Ishikawa (cell line): ENCODE measurements at regions not wholly inside any gene's neighbourhood (a gene's known extent, or its start where the extent isn't known, plus 50 kb on each side); places are given as distances from the start of the nearest gene placed in this dataset.

Experiments used
- CEBPB ChIP-seq: IDR thresholded peaks from 2 replicates; pipeline ENCODE4 v1.6.1; 2012
- CREB1 ChIP-seq: IDR thresholded peaks from 2 replicates; pipeline ENCODE4 v1.6.1; 2012; ENCODE audit warnings: low read depth
- EGR1 ChIP-seq: IDR thresholded peaks from 2 replicates; pipeline ENCODE4 v1.6.1; 2012
- EP300 ChIP-seq: IDR thresholded peaks from 2 replicates; pipeline ENCODE4 v1.6.1; 2012; ENCODE audit warnings: borderline replicate concordance
- FOXM1 ChIP-seq: IDR thresholded peaks from 2 replicates; pipeline ENCODE4 v1.6.1; 2012; ENCODE audit warnings: low read depth, borderline replicate concordance
- NFIC ChIP-seq: IDR thresholded peaks from 2 replicates; pipeline ENCODE4 v1.6.1; 2012
- RAD21 ChIP-seq: IDR thresholded peaks from 2 replicates; pipeline ENCODE4 v1.6.1; 2012; ENCODE audit warnings: low read depth
- TAF1 ChIP-seq: IDR thresholded peaks from 2 replicates; pipeline ENCODE4 v1.6.1; 2012; ENCODE audit warnings: low read depth, mild to moderate bottlenecking
- TCF12 ChIP-seq: IDR thresholded peaks from 2 replicates; pipeline ENCODE4 v1.6.1; 2012; ENCODE audit warnings: low read depth
- TEAD4 ChIP-seq: IDR thresholded peaks from 2 replicates; pipeline ENCODE4 v1.6.1; 2012
- YY1 ChIP-seq: IDR thresholded peaks from 2 replicates; pipeline ENCODE4 v1.6.1; 2012; ENCODE audit warnings: low read depth
- ZBTB7A ChIP-seq: IDR thresholded peaks from 2 replicates; pipeline ENCODE4 v1.6.1; 2012; ENCODE audit warnings: low read depth
- TF ChIP-seq, protein P1 (sequence below): IDR thresholded peaks from 2 replicates; pipeline ENCODE4 v1.6.1; 2012
- TF ChIP-seq, protein P2 (sequence below): IDR thresholded peaks from 2 replicates; pipeline ENCODE4 v1.6.1; 2012
- TF ChIP-seq, protein P3 (sequence below): IDR thresholded peaks from 2 replicates; pipeline ENCODE4 v1.6.1; 2012; ENCODE audit warnings: low read depth, mild to moderate bottlenecking

DNA sequence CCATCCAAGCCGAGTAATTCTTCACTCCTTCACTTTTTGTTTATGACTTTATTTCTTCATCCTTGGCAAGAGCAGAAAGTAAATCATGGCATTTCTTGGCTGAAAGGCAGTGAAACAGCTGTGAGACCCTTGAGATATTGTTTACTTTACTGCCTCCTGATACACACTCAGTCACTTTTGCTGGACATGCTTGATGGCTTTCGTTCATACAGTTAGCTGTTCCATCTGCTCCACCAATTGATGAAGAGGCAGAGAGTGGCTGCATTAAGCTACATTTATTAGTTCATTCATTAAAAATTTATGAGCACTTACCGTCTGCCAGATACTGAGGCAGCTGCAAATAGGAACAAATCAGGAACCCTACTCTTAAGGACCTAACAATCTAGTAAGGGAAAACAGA lies 184.4 kb upstream of the OR13F1 start:
- TF ChIP-seq TAF1 (no peak), FOXM1 (no peak), ZBTB7A (no peak), CREB1 (no peak), TCF12 (no peak), YY1 (no peak), EGR1 (no peak)

DNA sequence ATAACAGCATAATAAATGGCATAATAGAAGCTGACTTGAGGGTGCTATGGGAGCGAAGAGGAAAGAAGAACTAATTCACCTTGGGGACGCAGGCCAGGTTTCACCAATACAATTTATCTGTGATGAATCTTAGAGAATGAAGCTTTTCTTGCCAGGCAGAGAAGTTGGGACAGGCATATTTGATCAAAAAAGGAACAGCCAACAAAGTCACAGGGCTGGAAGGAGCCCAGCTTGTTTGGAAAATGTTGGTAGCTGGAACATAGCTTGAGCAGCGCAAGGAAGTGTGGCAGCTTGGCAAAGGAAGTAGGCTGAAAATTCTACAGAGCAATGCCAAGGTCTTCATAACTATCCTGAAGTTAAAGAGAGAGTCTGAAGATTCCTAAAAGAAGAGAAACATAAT lies 181.5 kb upstream of the OR13F1 start:
- TF ChIP-seq NFIC (no peak), RAD21 (no peak), CREB1 (no peak), EGR1 (no peak), TAF1 (no peak), CEBPB (no peak), TEAD4 (no peak), ZBTB7A (no peak), EP300 (no peak), TCF12 (no peak), YY1 (no peak), FOXM1 (no peak)
- TF ChIP-seq, protein P1, sequence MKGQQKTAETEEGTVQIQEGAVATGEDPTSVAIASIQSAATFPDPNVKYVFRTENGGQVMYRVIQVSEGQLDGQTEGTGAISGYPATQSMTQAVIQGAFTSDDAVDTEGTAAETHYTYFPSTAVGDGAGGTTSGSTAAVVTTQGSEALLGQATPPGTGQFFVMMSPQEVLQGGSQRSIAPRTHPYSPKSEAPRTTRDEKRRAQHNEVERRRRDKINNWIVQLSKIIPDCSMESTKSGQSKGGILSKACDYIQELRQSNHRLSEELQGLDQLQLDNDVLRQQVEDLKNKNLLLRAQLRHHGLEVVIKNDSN, result no peak
- TF ChIP-seq, protein P2, sequence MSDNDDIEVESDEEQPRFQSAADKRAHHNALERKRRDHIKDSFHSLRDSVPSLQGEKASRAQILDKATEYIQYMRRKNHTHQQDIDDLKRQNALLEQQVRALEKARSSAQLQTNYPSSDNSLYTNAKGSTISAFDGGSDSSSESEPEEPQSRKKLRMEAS, result no peak
- TF ChIP-seq, protein P3, sequence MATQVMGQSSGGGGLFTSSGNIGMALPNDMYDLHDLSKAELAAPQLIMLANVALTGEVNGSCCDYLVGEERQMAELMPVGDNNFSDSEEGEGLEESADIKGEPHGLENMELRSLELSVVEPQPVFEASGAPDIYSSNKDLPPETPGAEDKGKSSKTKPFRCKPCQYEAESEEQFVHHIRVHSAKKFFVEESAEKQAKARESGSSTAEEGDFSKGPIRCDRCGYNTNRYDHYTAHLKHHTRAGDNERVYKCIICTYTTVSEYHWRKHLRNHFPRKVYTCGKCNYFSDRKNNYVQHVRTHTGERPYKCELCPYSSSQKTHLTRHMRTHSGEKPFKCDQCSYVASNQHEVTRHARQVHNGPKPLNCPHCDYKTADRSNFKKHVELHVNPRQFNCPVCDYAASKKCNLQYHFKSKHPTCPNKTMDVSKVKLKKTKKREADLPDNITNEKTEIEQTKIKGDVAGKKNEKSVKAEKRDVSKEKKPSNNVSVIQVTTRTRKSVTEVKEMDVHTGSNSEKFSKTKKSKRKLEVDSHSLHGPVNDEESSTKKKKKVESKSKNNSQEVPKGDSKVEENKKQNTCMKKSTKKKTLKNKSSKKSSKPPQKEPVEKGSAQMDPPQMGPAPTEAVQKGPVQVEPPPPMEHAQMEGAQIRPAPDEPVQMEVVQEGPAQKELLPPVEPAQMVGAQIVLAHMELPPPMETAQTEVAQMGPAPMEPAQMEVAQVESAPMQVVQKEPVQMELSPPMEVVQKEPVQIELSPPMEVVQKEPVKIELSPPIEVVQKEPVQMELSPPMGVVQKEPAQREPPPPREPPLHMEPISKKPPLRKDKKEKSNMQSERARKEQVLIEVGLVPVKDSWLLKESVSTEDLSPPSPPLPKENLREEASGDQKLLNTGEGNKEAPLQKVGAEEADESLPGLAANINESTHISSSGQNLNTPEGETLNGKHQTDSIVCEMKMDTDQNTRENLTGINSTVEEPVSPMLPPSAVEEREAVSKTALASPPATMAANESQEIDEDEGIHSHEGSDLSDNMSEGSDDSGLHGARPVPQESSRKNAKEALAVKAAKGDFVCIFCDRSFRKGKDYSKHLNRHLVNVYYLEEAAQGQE, result no peak

DNA sequence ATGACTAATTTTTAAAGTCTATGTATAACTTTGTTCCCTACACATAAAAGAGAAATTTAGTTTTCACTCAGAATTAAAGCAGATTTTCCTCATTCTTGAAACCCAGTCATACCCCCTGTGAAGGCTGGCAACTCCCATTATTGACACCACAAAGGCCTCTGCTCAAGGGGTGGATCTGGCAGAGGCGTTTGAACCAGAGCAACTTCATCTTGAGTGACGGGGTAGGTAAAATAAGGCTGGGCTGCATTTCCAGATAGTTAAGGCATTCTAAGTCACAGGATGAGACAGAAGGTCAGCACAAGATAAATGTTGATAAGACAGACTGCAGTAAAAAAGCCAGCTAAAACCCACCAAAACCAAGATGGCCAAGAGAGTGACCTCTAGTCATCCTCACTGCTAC lies 177.2 kb upstream of the OR13F1 start:
- TF ChIP-seq ZBTB7A (no peak), YY1 (no peak), FOXM1 (no peak), NFIC (no peak), CREB1 (no peak), TEAD4 (no peak), TCF12 (no peak), TAF1 (no peak), EGR1 (no peak), EP300 (no peak), RAD21 (no peak), CEBPB (no peak)
- TF ChIP-seq, protein P2, result no peak
- TF ChIP-seq, protein P3, result no peak
- TF ChIP-seq, protein P1, result no peak

DNA sequence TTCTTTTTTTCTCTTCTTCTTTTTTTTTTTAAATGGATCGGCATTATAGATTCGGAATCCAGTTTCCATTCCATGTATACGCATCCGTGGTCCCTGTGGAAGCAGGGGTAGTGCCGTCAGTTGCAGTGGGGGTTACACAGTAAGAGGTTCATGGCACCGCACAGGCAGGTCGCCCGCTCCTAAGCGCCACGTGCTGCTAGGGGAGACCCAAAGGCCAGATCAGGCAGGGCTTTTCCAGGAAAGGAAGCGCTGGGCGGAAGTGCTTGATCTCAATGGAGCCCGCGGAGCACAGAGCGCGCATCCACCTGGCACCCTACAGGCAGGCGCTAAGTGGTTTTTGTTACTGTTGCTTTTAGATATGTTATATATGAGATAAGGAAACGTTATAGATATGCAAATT lies 174.8 kb upstream of the OR13F1 start:
- TF ChIP-seq TEAD4 (no peak), CREB1 (no peak), YY1 (no peak), ZBTB7A (no peak), TCF12 (no peak), EGR1 (no peak), CEBPB (no peak), TAF1 (no peak), RAD21 (no peak), FOXM1 (no peak), NFIC (no peak), EP300 (no peak)
- TF ChIP-seq, protein P3, result no peak
- TF ChIP-seq, protein P1, result no peak
- TF ChIP-seq, protein P2, result no peak
